Astrocyte of the cerebellum (primary cell): ENCODE measurements at regions not wholly inside any gene's neighbourhood (a gene's known extent, or its start where the extent isn't known, plus 50 kb on each side); places are given as distances from the start of the nearest gene placed in this dataset.

Source experiments
- DNase-seq: peaks from one replicate; pipeline ENCODE4 v3.0.0-alpha.2; 2011; ENCODE audit warnings: low read depth
- H3K4me3 ChIP-seq: 2 replicates; pipeline ENCODE4 v1.5.1; 2011; ENCODE audit warnings: mild to moderate bottlenecking, low read depth, low read length, moderate library complexity
- in situ Hi-C: cut with HindIII; loops from 2 replicates; pipeline ENCODE4 v1.10.0; 2017; ENCODE audit warnings: low sequenced_read_pairs
- TF ChIP-seq, protein P1 (sequence below): IDR thresholded peaks from 2 replicates; pipeline ENCODE4 v1.5.1; 2012; ENCODE audit warnings: low read length, low read depth, moderate library complexity, mild to moderate bottlenecking; ENCODE audit errors: missing control alignments

GRCh38 chr4:10256203-10256602, 139.6 kb upstream of the WDR1 start:
- no peak for DNase-seq
- TF ChIP-seq, protein P1, sequence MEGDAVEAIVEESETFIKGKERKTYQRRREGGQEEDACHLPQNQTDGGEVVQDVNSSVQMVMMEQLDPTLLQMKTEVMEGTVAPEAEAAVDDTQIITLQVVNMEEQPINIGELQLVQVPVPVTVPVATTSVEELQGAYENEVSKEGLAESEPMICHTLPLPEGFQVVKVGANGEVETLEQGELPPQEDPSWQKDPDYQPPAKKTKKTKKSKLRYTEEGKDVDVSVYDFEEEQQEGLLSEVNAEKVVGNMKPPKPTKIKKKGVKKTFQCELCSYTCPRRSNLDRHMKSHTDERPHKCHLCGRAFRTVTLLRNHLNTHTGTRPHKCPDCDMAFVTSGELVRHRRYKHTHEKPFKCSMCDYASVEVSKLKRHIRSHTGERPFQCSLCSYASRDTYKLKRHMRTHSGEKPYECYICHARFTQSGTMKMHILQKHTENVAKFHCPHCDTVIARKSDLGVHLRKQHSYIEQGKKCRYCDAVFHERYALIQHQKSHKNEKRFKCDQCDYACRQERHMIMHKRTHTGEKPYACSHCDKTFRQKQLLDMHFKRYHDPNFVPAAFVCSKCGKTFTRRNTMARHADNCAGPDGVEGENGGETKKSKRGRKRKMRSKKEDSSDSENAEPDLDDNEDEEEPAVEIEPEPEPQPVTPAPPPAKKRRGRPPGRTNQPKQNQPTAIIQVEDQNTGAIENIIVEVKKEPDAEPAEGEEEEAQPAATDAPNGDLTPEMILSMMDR = no peak
- H3K4me3 ChIP-seq = no peak overlapping the region
- in situ Hi-C loops = no loop called here

GRCh38 chr4:10253765-10254164, 137.2 kb upstream of the WDR1 start:
- DNase-seq = no peak
- in situ Hi-C loops = no loop called here
- no peak overlapping the region for H3K4me3 ChIP-seq
- TF ChIP-seq, protein P1 = no peak

DNA sequence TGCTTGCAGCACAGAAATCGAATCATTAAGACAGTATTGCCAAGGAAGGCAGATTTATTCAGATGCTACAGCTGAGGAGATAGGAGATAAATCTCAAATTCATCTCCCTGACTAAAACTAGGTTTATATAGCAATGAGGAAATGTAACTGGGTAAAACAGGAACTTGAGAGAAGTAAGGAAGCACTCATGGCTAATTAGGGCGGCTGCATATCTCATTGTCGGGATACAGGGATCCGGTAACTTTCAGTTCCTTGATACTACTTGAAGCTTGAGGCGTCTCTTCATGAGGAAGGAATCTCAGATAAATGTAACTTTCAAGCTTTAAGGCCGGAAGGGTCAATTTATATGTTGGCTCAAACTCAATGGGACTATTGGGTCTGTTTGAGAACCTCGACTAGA, 129.2 kb upstream of the WDR1 start:
- TF ChIP-seq, protein P1 = no peak
- in situ Hi-C loops = no loop called here

GRCh38 chr4:10243856-10244255, 127.3 kb upstream of the WDR1 start:
- DNase-seq = no peak
- H3K4me3 ChIP-seq = no peak overlapping the region
- TF ChIP-seq, protein P1 = no peak
- in situ Hi-C loops = no loop called here

More for the DNA sequence above, 129.2 kb upstream of the WDR1 start:
- no peak for DNase-seq
- H3K4me3 ChIP-seq = no peak overlapping the region

GRCh38 chr4:10240691-10241090, 124.1 kb upstream of the WDR1 start:
- no peak for DNase-seq
- H3K4me3 ChIP-seq = no peak overlapping the region
- TF ChIP-seq, protein P1 = no peak
- in situ Hi-C loops = no loop called here

DNA sequence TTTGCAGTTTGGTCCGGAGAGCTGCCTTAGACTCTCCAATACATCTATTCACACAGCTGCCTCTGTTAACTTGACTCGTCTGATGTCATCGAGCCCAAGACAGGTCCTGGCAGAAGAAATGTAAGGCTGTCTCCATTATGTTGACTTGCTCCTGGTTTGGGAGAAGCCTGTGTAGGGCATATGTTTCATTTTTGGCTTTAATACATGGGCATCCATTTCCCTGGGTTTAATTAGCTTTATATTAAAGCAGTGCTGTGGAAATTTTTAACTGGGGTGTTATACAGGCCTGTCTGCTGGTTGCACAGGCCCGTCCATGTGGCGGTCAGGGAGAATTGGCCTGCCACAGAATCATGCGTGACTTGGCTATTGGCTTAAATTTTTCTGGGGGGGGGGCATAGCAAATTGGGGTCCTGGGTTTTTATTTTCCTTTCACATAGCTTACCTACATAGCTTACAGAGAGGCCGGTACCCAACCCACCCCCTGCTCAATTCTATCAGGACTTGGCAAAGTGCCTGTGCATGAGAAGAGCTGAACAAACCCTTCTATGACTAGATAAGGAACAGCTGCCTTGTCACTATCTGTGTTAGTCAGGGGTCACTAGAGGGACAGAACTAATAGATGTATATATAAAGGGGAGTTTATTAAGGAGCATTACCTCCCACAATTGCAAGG, 123.5 kb upstream of the WDR1 start:
- in situ Hi-C loops = no loop called here
- TF ChIP-seq, protein P1 = no peak
- H3K4me3 ChIP-seq = no peak overlapping the region
- no peak for DNase-seq

DNA sequence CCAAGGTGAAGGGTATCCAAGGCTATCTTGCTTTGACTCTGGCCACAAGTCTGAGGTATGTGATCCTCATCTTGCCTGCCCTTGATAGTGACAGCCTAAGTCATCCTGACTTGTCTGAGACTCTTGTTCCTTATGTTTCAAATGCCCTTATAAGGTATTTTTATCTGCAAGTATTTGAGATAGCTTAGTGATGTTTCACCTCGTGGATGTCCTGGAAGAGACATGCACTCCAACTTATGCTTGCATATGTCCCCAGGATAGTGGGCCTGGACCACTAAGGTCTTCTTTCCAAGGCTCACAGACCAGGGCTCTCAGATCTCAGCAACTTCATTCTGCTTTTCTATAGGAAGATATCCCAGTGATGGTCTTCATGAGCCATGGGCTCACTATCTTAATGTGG, 120.5 kb upstream of the WDR1 start:
- in situ Hi-C loops = no loop called here
- DNase-seq = no peak
- TF ChIP-seq, protein P1 = no peak
- H3K4me3 ChIP-seq = no peak overlapping the region
